Fibroblast of gingiva (primary cell): ENCODE measurements at regions not wholly inside any gene's neighbourhood (a gene's known extent, or its start where the extent isn't known, plus 50 kb on each side); places are given as distances from the start of the nearest gene placed in this dataset.

Source experiments
- DNase-seq: peaks from one replicate; pipeline ENCODE4 v3.0.0-alpha.2; 2011; ENCODE audit warnings: low read depth

GRCh38 chr20:61002090-61002489 is 250.0 kb upstream of the CDH4 start:
- no peak for DNase-seq

GRCh38 chr20:61014491-61014890 is 237.6 kb upstream of the CDH4 start:
- DNase-seq: no peak

DNA sequence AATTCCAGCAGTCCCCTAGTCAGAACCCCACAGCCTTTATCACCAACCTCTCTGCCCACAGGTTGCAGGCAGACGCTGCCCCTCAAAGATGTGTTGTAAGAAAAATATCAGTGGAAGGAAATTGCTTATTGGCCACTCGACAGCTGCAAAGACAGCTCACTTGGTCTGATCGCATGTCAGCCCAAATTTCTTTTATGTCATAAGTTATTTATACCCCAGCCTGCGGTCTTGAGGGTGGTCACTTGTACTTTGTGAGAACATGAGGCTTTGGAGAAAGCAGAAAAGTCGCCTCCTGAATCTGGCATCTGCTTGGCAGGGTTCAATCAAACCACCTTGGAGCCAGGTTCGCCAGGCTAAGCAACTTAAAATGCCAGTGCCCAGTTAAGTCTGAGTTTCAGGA is 236.5 kb upstream of the CDH4 start:
- DNase-seq: no peak

- peak; percentile 2 for DNase-seq
Observed at GRCh38 chr20:61019322-61019721, 232.7 kb upstream of the CDH4 start.

DNA sequence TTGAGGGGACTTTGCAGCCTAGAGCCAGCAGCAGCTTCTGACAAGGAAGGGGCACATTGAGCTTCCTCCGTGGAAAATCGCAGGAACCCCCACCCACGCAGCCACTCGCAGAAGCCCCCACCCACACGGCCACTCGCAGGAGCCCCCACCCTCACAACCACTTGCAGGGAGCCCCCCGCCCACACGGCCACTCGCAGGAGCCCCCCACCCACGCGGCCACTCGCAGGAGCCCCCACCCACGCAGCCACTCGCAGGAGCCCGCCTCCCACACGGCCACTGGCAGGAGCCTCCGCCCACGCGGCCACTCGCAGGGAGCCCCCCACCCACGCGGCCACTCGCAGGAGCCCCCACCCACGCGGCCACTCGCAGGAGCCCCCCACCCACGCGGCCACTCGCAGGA is 228.4 kb upstream of the CDH4 start:
- DNase-seq: no peak

- DNase-seq: no peak
Observed at GRCh38 chr20:61024390-61024789, 227.7 kb upstream of the CDH4 start.

GRCh38 chr20:61025536-61025935 is 226.5 kb upstream of the CDH4 start:
- no peak for DNase-seq

GRCh38 chr20:61026173-61026572 is 225.9 kb upstream of the CDH4 start:
- DNase-seq: no peak

DNA sequence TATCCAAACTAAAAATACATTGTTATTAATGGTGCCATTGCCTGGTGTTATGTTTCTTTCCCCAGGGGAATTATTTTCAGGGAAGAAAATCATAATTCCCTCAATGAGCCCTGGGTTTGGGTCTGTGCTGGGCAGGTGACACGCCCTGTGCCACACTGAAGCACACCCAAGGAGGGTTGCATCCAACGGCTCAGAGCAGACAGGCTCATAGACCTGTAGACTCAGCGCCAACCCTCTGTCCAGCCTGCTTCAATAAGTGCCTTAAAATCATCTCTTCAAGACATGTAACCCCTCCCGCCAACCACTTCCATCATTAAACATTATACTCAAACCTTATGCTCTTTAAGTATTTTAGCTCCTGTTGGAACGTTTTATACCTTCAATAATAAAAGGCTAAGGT is 225.3 kb upstream of the CDH4 start:
- DNase-seq: no peak

DNA sequence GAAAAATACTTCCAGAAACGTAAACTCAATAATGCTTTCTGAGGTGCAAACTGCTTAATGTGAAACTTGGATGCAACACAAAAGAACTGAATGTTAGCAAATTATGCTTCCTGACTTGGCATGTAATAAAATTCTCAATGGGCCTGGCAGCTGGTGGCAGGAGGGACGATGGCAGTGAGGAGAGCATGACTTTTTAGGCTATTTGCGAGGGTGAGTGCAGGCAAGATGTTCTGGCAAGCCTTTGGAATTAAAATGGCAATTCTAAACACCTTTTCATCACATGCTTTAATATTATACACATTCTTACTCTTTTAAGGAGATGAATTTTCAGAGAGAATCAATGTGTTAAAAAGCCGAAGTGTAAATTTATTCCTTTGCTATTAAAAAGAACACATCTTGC is 224.8 kb upstream of the CDH4 start:
- no peak for DNase-seq

DNA sequence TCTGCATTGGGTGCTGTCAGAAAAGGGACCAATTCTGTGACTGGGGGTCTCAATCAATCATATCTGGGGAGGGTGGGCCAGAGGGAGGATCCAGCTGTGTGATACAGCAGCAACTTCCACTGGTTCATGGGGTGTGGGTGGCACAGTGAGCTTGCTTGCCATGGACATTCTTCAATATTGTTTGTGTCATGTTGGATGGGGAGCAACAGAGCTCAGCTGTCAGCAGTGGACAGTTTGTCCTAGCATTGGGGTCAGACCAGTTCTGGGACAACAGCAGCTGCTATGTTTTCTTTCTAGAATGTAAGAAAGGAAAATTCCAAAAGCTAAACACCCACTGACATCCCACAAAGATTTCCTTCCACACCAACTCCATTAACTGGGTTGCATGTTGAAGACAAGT is 221.9 kb upstream of the CDH4 start:
- no peak for DNase-seq

DNA sequence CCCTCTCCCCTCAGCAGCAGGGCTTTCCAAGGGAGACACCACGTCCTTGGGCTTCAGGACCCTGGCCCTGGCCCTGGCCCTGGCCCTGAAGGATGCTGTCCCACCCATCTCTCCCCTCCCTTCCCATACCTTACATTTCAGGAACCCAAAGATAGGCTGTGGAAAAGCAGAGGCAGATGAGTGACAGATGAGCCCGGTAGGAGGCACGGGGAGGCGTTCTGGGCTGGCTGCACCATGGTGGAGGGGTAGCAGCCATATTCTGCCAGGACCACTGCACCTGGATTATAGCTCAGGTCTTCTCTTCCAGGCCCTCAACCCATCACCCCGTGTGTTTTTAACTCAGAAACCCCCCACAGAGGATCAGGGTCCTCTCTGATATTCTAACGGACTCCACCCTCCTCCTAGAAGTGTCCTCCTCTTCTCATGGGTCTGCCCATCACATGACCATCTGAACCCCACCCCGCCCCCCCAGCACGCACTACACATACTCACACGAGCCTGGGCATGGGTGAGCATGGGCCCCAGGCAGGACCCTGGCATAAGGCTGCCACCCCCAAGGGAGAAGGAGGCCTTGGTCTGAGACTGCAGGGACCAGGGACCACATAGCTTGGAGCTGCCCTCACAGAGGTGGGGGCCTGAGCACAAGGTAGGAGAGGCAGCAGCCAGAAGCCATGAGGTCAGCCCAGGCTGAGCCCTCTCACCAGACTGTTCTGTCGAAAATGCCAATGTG is 220.8 kb upstream of the CDH4 start:
- DNase-seq: no peak

- DNase-seq: no peak
Observed at GRCh38 chr20:61037498-61037897, 214.6 kb upstream of the CDH4 start.

DNA sequence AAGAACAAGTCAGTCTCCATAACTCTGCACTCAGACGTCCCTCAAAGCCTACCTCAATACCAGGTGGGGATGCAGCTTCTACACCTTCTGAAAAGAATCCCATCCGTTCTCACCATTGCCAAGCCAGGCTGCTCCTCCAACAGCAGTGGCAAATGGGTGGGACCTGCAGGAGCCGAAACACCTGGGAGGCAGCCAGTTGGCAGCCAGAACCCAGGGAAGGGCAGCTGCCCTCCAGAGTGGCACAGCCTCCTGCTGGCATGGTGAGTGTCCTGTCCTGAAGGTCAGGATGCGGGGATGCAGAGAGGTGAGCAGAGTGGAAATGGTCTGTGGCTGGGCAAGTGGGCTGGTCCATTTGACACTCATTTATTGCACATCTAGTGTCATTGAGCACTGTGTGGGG is 210.6 kb upstream of the CDH4 start:
- DNase-seq: no peak

DNA sequence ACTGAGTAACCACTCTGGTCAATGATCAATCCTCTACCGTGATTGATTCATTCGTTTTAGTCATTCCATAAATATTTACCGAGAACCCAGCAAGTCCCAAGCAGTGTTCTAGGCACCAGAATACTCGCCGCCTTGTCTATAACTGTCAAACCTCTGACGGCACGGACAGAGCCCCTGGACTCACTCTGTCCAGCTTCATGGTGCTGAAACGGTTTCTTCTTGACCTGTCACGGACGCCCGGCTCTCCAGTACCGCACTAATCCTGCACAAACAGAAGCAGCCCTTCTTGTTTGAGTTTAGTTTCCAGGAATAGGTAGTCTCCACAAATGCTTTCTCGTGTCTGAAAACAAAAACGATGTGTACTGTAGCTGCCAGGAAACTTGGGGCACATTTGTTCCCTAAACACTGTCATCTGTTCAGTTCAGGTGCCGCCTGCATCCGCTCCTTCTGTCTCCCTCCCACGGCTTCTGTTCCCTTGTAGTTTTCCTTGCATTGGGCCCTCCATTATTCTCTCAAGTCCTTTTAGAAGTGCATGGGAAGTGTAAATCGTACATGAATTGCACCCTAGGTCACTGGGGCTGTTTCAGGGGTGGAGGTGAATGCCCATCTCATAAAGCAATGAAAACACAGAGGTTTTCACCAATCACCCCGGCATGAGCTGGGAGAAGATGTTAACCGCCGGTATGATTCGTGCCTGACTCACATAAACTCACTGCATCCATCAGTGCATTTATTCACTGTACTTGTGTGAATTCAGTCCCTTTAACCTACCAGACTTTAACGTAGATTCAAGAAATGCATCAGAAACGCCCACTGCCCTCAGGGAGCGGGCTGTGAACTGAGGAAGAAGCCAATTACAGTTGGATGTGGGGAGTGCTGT is 209.3 kb upstream of the CDH4 start:
- DNase-seq: no peak

DNA sequence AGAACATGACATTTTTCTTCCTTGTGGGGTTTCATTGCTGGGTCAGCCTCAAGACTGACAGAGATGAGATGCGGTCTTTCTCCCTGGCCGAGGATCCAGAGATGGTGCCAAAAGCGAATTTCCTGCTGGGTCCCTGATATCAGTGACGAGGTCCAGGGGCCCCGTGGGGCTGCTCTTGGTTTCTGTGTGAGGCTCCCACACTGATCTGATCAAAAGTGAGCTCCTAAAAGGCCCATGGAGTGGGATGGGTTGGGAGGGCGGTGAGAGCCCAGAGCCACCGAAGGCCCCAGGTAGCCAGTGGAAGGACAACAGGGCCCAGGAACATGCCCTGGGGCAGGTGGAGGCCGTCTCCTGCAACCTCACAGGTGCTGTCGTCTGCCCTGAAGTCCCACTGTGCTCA is 208.4 kb upstream of the CDH4 start:
- DNase-seq: no peak

- DNase-seq: no peak
Observed at GRCh38 chr20:61044499-61044898, 207.6 kb upstream of the CDH4 start.

- no peak for DNase-seq
Observed at GRCh38 chr20:61045091-61045490, 207.0 kb upstream of the CDH4 start.

- no peak for DNase-seq
Observed at GRCh38 chr20:61045876-61046585, 206.0 kb upstream of the CDH4 start.

DNA sequence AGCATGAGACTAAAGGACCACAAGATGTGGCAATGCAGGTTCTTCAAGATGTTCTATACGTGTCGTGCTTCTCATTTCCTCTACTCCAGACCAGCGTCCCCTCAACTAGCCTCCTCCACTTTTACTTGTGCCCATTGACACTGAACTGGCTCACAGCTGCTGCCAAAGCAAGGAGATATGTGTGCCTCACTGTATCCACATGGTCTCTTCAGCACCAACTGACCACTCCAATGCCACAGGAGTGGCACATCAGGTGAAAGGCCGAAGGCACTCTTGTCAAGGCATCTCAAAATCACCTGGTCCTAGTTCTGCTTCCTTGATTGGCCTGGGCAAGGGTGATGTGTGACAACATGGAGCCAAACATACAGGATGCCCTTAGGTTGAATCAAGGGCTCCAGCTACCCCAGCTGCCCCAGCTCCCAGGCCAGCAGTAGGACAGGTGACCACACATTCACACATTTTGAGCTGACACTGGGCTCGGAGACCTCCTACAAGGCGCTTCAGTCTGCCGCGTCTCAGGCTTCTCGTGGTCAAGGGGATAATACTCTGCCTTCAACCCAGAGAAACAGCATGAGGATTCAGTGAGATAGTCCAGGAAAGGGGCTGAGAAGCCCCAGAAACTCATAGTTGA is 205.2 kb upstream of the CDH4 start:
- no peak for DNase-seq

DNA sequence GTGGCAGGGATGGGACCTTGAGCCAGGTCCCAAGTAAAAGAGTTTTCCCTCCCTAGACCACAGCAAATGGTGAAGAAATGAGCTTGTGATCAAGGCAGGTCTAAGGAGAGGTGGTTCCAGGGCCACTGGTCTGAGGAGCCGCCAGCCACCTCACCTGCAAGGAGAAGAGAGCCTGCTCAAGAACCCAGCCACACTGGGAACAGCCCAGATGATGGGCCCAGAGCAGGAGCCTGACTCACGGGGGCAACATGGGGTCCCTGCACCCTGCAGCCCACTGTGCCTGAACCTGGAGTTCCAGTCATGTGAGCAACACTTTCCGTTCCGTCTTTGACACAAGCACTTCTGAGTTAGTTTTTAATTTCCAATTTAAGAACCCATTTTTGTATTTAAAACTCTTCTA is 204.5 kb upstream of the CDH4 start:
- DNase-seq: no peak

GRCh38 chr20:61048302-61048701 is 203.8 kb upstream of the CDH4 start:
- no peak for DNase-seq
